ENCODE measurements at regions not wholly inside any gene's neighbourhood (a gene's known extent, or its start where the extent isn't known, plus 50 kb on each side); places are given as distances from the start of the nearest gene placed in this dataset.
A peak's percentile ranks its signal among the peaks of the same experiment; 100 is the strongest.
"Not testable (repeated sequence)": the region's sequence is repeated elsewhere in the genome, so short reads cannot be mapped to it uniquely, and the experiment has no call there.

- DNase-seq (ENCODE audit: low spot score) (peak; percentile 20), FAIRE-seq (no peak)
Observed at GRCh38 chr5:93359296-93359959, 221.6 kb downstream of the NR2F1-AS1 start.

- FAIRE-seq (no peak), DNase-seq (ENCODE audit: low spot score) (no peak)
Observed at GRCh38 chr5:93358176-93358575, 222.8 kb downstream of the NR2F1-AS1 start.

DNA sequence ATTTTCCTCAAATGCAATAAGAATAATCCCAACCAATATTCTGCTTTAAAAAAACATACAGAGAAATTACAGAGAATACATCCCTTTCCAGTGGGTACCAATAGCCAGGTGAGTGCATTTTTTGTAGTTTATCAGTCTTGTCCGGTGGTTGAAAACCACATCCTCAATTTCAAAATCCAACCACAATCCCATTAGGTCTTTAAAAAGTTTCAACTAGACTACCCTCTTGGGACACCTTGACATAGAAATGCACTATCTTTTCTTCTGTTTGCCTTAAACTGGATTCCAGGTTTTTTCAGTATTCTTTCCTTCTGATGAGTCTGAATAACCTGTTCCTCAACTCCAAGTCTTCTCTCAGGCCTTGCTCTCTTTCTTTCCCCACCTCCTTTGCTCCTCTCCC is 223.3 kb downstream of the NR2F1-AS1 start:
- FAIRE-seq (no peak), DNase-seq (ENCODE audit: low spot score) (no peak)

DNA sequence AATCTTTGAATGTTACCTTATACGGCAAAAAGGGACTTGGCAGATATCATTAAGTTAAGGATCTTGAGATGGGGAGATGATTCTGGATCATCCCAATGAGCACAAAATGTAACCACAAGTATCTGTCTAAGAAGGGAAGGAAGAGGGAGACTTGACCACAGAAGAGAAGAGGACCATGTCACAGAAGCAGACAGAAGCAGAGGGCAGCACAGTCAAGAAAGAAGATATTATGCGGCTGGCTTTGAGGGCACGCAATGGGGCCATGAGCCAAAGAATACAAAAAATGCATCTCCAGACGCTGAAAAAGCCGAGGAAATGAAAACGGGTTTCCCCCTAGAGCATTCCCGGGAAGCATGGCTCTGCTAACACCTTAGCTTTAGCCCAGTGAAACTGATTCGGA is 225.3 kb downstream of the NR2F1-AS1 start:
- FAIRE-seq (no peak), DNase-seq (ENCODE audit: low spot score) (no peak)

DNA sequence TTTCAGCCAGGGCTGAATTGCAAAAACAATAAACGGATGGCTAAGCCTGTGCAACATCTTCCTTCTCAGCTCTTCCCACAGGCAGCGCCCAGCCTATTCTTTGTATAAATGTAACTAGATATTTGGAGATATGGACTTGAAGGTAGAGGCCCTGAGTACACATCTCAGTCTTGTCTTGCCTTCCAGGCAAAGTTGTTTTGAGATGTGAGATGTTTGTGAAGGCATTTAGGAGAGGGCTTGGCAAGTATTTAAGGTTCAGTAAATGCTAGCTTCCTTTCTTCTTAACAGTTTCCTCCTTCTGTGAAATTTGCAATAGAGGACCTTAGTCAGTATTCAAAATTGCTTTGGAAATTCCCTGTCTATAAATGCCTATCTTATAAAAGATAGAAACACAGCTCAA is 228.8 kb downstream of the NR2F1-AS1 start:
- no peak for FAIRE-seq
- DNase-seq (ENCODE audit: low spot score), result no peak

- no peak for DNase-seq (ENCODE audit: low spot score)
- no peak for FAIRE-seq
Observed at GRCh38 chr5:93349613-93350012, 231.4 kb downstream of the NR2F1-AS1 start.

GRCh38 chr5:93348231-93348630 is 232.8 kb downstream of the NR2F1-AS1 start:
- DNase-seq (ENCODE audit: low spot score) (no peak), FAIRE-seq (no peak)

- not testable (repeated sequence) for FAIRE-seq
Observed at GRCh38 chr5:93346850-93347249, 234.2 kb downstream of the NR2F1-AS1 start.

DNA sequence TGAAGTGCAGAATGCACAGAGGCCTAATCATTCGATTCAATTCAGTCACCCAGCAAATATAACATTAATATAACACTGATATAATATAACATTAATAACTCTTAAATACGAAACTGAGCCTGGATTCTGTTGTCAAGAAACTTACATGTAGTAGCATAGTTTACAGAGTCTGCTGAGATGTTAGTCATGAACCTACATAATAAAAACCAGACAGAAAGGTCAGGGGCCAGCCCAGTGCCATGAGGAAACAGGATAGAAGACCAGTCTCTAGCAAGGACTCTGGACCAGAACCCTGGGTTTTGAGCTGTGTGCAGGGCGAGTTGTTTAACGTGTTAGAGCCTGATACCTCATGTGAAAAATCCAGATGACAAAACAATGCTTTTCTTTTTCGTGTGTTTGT is 234.7 kb downstream of the NR2F1-AS1 start:
- FAIRE-seq (no peak), DNase-seq (ENCODE audit: low spot score) (no peak)

More at GRCh38 chr5:93346850-93347249, 234.2 kb downstream of the NR2F1-AS1 start:
- DNase-seq (ENCODE audit: low spot score), result not testable (repeated sequence)

DNA sequence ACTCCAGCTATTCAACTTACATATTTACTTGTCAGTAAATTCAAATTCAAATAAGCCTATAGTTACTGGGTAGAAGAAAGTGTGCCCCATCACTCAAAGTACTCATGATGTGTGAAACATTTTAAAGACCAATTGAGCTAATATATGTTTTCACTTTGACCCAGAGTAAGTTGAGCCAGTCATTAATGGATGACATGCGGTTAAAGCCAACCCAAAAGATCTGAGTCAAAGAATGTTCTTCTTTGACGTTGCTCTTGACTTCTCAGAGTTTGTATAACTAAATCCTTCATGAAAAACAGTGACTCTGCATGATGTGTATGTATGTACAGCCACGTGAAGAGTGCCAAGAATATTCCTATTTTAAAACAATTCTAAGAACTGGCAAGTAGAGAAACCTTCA is 237.4 kb downstream of the NR2F1-AS1 start:
- FAIRE-seq (no peak), DNase-seq (ENCODE audit: low spot score) (no peak)

DNA sequence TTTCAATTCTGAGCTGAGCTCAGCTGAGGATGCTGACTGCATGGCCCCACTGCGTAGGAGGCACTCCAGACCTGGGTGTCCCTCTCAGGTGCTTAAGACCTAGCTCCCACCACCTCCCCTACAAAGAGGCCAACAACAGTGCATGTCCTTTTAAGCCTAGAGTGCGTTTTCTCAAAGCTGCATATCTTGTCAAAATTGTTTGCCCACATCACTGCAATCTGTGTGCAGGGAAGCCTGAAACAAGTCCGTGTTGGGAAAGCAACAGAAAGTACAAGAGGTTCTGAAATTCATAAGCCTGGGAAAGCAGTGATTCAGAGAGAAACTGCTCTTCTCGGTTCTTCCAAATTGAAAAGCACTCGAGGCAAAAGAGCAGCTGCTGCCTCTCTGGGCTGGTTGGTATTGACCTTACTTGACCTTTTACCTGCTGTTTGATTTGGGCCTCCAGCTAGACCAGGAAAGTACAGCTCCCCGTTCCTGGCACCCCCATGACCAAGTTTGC is 238.4 kb downstream of the NR2F1-AS1 start:
- FAIRE-seq, result no peak

GRCh38 chr5:93340881-93341280 is 240.1 kb downstream of the NR2F1-AS1 start:
- FAIRE-seq, result no peak
- no peak for DNase-seq (ENCODE audit: low spot score)

More for the DNA sequence above, 238.4 kb downstream of the NR2F1-AS1 start:
- DNase-seq (ENCODE audit: low spot score), result no peak

DNA sequence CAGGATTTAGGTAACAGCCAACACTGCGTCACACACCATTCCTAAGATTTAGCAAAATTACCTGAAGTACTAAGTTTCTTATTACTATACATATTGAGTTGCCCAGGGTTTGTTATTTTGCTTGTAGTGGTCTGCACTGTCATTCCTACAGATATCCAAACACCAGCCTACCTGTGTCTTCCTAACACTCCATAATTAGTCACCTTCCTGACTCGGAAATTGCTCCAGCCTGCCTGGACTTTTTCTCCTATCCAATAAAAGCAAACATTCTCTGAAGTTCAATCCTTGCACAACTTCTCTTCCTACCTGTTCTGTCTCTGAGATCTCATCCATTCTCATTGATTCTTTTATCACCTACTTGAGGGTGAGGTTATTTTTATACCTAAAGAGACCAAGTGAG is 243.9 kb downstream of the NR2F1-AS1 start:
- DNase-seq (ENCODE audit: low spot score) (no peak), FAIRE-seq (no peak)

DNA sequence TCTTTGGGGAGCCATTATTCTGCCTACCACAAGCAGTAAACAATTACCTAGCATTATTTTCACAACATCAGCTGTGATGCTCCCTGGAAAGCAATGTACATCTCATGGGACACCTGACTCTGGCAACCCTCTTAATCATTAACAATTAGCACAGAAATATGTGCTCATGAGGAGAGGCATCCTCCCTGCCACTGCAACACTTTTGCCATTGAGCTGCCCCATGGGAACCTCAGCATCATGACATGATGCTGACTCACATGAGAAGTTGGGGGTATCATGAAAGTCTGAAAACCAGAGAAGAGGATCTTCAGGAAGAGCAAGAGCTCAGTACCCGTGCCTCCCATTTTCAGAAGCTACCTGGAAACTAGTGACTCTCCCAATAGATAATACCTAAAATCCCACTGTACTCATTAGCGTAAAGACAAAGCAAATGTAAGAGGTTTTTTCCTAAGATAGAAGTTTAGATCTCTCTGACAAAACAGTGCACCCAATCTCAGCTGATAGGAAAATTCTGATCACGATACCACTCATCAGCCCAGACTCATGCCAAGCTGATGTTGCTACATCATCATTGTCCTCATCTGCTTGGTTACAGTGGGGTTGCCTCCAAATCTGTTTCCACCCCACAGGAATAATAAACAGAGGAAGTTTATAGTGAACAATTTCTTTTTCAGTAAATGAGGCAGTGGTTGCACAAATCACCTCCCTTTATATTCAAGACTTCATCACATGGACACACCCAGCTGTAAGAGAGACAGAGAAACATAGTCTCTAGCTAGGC is 244.5 kb downstream of the NR2F1-AS1 start:
- FAIRE-seq, result no peak
- no peak for DNase-seq (ENCODE audit: low spot score)

DNA sequence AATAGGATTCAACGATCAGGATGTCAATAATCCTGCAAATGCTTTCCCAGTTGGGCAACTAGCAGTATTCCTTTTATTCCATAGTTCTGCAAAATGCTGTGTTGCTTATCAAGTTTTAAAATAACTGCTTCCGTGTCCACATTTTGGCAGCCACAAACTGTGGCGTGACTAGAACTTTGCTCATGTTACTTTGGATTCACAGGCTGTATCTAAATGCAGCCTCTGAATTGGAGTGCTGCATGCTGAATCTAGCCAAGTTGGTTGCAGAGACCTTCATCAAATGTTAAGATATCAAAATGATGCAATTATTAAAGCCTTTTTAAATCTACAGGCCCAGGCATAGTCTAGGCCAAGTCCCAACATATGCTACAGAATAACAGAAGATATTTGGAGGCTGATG is 249.2 kb downstream of the NR2F1-AS1 start:
- FAIRE-seq, result no peak
- DNase-seq (ENCODE audit: low spot score), result no peak

GRCh38 chr5:93331241-93331640 is 249.8 kb downstream of the NR2F1-AS1 start:
- DNase-seq (ENCODE audit: low spot score) (no peak), FAIRE-seq (no peak)

GRCh38 chr5:93330506-93330905 is 250.5 kb downstream of the NR2F1-AS1 start:
- DNase-seq (ENCODE audit: low spot score) (no peak), FAIRE-seq (no peak)

DNA sequence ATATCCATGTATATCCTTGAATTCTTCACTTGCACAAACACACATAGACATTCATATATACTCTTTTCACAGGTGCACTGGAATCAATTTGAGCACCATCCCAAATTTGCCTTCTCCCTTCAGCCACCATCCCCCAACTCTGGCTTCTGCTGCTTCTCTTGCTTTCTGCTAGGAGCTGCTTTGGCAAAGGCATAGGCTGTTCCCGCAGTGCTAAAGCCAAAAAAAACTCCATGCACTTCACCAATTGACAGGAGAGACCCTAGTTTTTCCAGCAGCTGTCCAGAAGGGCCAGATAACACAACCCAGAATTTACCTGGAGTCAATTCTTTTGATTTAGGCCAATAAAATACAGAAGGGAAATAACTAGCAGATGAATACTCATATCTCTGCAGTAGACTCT is 251.3 kb downstream of the NR2F1-AS1 start:
- FAIRE-seq (no peak), DNase-seq (ENCODE audit: low spot score) (no peak)

DNA sequence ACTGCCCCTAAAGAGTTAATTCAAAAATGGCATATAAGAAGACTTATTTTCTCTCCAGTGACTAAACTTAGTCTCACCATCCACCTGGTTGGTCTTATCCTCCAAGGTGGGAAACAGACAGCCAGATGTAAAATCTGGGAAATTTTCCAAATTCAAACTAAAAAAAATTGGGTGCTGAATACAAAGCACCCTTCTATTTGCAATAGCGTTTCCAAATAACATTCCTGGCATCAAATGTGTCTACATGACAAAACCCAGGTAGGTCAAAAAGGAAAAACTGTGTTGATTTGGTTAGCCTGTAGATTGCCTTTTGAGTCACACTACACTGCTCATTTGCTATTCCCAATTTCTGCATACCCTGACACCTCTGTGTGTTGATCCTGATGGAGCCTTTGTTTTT is 252.2 kb downstream of the NR2F1-AS1 start:
- no peak for DNase-seq (ENCODE audit: low spot score)
- FAIRE-seq, result no peak

- no peak for FAIRE-seq
Observed at GRCh38 chr5:93327605-93328004, 253.4 kb downstream of the NR2F1-AS1 start.

GRCh38 chr5:93325946-93326345 is 255.1 kb downstream of the NR2F1-AS1 start:
- DNase-seq (ENCODE audit: low spot score) (no peak), FAIRE-seq (no peak)

More at GRCh38 chr5:93327605-93328004, 253.4 kb downstream of the NR2F1-AS1 start:
- no peak for DNase-seq (ENCODE audit: low spot score)

DNA sequence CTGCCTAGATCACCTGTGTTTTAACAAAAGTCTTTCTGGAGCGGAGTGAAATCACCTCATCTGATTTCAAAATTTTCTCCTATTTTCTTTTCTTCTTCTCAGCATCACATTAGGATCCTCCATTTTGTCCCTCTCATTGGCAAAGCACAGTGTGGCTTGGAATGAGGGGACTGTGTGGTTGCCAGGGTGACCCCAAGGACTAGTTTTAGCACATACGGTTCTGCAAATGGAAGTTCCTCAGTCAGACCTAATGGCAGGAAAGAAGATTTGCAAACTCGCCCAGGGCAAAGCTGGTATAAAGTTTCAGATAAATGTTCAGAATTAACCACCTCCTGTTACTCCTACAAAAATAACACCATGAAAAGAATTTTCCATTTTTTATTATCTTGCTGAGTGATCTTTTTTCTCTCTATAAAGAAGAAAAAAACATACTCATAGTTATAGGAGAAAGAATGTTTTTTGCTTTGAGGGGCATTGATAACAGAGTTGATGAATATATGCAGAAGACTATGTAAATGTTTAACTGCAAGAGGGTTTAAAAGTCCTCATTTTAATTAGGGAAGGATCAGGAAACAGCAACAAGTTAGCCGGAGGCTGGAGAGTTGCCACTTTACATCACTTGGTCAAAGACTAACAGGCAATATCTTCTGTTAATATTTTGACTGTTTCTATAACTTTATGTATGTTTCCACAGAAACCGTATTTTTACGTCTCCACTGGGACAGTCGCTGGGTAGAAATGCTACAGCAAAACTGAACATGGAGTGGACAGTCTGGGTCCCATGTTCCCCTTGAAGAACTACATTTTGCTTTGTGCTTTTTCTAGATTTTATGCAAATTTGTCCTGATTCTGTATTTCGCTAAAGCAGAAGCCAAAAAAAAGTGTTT is 257.8 kb downstream of the NR2F1-AS1 start:
- DNase-seq (ENCODE audit: low spot score), result no peak
- no peak for FAIRE-seq

Data from RCC 7860 (cell line).